Lower lobe of right lung (tissue), 2 donors: ENCODE measurements at regions not wholly inside any gene's neighbourhood (a gene's known extent, or its start where the extent isn't known, plus 50 kb on each side); places are given as distances from the start of the nearest gene placed in this dataset.

Source experiments
- ATAC-seq, 2 donors: fragments of 200-7000 bp; cut with Tn5 transposase; one replicate each; pipeline ENCODE4 v1.9.1; 2020 to 2022; ENCODE audit warnings: mild to moderate bottlenecking in 2 of 2, moderate library complexity in 2 of 2
- DNase-seq: peaks from one replicate; pipeline ENCODE4 v3.0.0-alpha.2; 2020
- H3K27ac ChIP-seq: fragments of 200-600 bp; one replicate; pipeline ENCODE4 v1.8.0; 2022
- H3K27me3 ChIP-seq: fragments of 200-600 bp; one replicate; pipeline ENCODE4 v1.8.0; 2022; ENCODE audit warnings: low read depth
- H3K36me3 ChIP-seq: fragments of 200-600 bp; one replicate; pipeline ENCODE4 v1.8.0; 2022; ENCODE audit warnings: mild to moderate bottlenecking
- H3K4me1 ChIP-seq: fragments of 200-600 bp; one replicate; pipeline ENCODE4 v1.8.0; 2022
- H3K4me3 ChIP-seq: fragments of 200-600 bp; one replicate; pipeline ENCODE4 v1.8.0; 2022; ENCODE audit warnings: mild to moderate bottlenecking
- H3K9me3 ChIP-seq: fragments of 200-600 bp; one replicate; pipeline ENCODE4 v1.8.0; 2022
- CTCF ChIP-seq: fragments of 200-600 bp; IDR thresholded peaks from one replicate; pipeline ENCODE4 v1.8.0; 2022; ENCODE audit warnings: antibody characterized with exemption, mild to moderate bottlenecking
- intact Hi-C: fragments of 100-400 bp; cut with DNase I; formaldehyde crosslinking; loops from one replicate; pipeline ENCODE4 v1.11.0; 2022
- donor health status: DM: no; HTN: yes; CAD: no; lungs with severe emphysema.

GRCh38 chr4:187889651-187890050, 105.9 kb upstream of the ZFP42 start:
- no peaks in the 10 kb centered on the region for H3K27me3 ChIP-seq
- TF ChIP-seq CTCF, result no peak
- no peaks in the 10 kb centered on the region for H3K36me3 ChIP-seq
- intact Hi-C loops, result no loop called here
- DNase-seq (no peak), ATAC-seq (no peak)
- no peaks in the 10 kb centered on the region for H3K4me1 ChIP-seq
- H3K27ac ChIP-seq, result no peak overlapping the region
- no peak overlapping the region for H3K4me3 ChIP-seq
- H3K9me3 ChIP-seq, result no peaks in the 10 kb centered on the region

GRCh38 chr4:187893418-187893817, 102.2 kb upstream of the ZFP42 start:
- H3K27me3 ChIP-seq, result no peaks in the 10 kb centered on the region
- H3K36me3 ChIP-seq, result no peaks in the 10 kb centered on the region
- no peaks in the 10 kb centered on the region for H3K9me3 ChIP-seq
- DNase-seq, result no peak
- intact Hi-C loops, result no loop called here
- TF ChIP-seq CTCF, result no peak
- no peak overlapping the region for H3K27ac ChIP-seq
- no peak overlapping the region for H3K4me3 ChIP-seq
- no peaks in the 10 kb centered on the region for H3K4me1 ChIP-seq
- no peak for ATAC-seq

- H3K36me3 ChIP-seq, result no peaks in the 10 kb centered on the region
- no peaks in the 10 kb centered on the region for H3K27me3 ChIP-seq
- DNase-seq, result no peak
- no peaks in the 10 kb centered on the region for H3K9me3 ChIP-seq
- intact Hi-C loops, result no loop called here
- TF ChIP-seq CTCF, result no peak
- ATAC-seq, result no peak
- H3K4me1 ChIP-seq, result no peaks in the 10 kb centered on the region
- no peak overlapping the region for H3K27ac ChIP-seq
- no peak overlapping the region for H3K4me3 ChIP-seq
These were observed 92.5 kb upstream of the ZFP42 start for GRCh38 chr4:187903106-187903505.

GRCh38 chr4:187903700-187904099, 91.9 kb upstream of the ZFP42 start:
- no peak for ATAC-seq
- Histone ChIP-seq H3K36me3 (no peaks in the 10 kb centered on the region), H3K9me3 (no peaks in the 10 kb centered on the region), H3K27ac (no peak overlapping the region), H3K27me3 (no peaks in the 10 kb centered on the region), H3K4me3 (no peak overlapping the region), H3K4me1 (no peaks in the 10 kb centered on the region)
- TF ChIP-seq CTCF, result no peak
- no peak for DNase-seq
- intact Hi-C loops, result no loop called here

GRCh38 chr4:187908079-187908561, 87.5 kb upstream of the ZFP42 start:
- no peak overlapping the region for H3K27ac ChIP-seq
- ATAC-seq, result no peak
- H3K36me3 ChIP-seq, result no peaks in the 10 kb centered on the region
- H3K4me3 ChIP-seq, result no peak overlapping the region
- intact Hi-C loops, result no loop called here
- H3K9me3 ChIP-seq, result no peaks in the 10 kb centered on the region
- no peak for TF ChIP-seq CTCF
- DNase-seq, result no peak
- no peaks in the 10 kb centered on the region for H3K4me1 ChIP-seq
- no peaks in the 10 kb centered on the region for H3K27me3 ChIP-seq

- H3K27ac ChIP-seq, result no peak overlapping the region
- ATAC-seq (no peak), DNase-seq (no peak)
- H3K4me1 ChIP-seq, result no peaks in the 10 kb centered on the region
- H3K9me3 ChIP-seq, result no peaks in the 10 kb centered on the region
- H3K36me3 ChIP-seq, result no peaks in the 10 kb centered on the region
- no peak overlapping the region for H3K4me3 ChIP-seq
- intact Hi-C loops, result no loop called here
- H3K27me3 ChIP-seq, result no peaks in the 10 kb centered on the region
- TF ChIP-seq CTCF, result no peak
These were observed 86.8 kb upstream of the ZFP42 start for GRCh38 chr4:187908731-187909130.
